Fibroblast of mammary gland (primary cell): ENCODE measurements at regions not wholly inside any gene's neighbourhood (a gene's known extent, or its start where the extent isn't known, plus 50 kb on each side); places are given as distances from the start of the nearest gene placed in this dataset.

Source experiments
- DNase-seq: peaks from one replicate; pipeline ENCODE4 v3.0.0-alpha.2; 2010; ENCODE audit warnings: low read depth
- H3K4me3 ChIP-seq: 2 replicates; pipeline ENCODE4 v1.5.1; 2011; ENCODE audit warnings: low read depth, mild to moderate bottlenecking, low read length, moderate library complexity; ENCODE audit not compliant: control insufficient read depth
- CTCF ChIP-seq: conservative IDR thresholded peaks from 2 replicates; pipeline ENCODE4 v1.5.1; 2011; ENCODE audit warnings: low read depth, low read length, inconsistent platforms; ENCODE audit not compliant: control insufficient read depth, insufficient read depth

- no peak for TF ChIP-seq CTCF
- no peak for DNase-seq
- H3K4me3 ChIP-seq = no peak overlapping the region
Measured at GRCh38 chr12:98370976-98371375, 144.4 kb upstream of the TMPO start.

- no peak for TF ChIP-seq CTCF
- no peak for DNase-seq
- H3K4me3 ChIP-seq = no peak overlapping the region
Measured at GRCh38 chr12:98371419-98371818, 144.0 kb upstream of the TMPO start.

- H3K4me3 ChIP-seq = no peak overlapping the region
- DNase-seq = no peak
- no peak for TF ChIP-seq CTCF
Measured at GRCh38 chr12:98372340-98373024, 142.9 kb upstream of the TMPO start.

- H3K4me3 ChIP-seq = no peak overlapping the region
- peak; percentile 70 for TF ChIP-seq CTCF
- DNase-seq = peak; percentile 57
Measured at GRCh38 chr12:98373025-98373554, 142.3 kb upstream of the TMPO start.

- DNase-seq = peak; percentile 5
- no peak overlapping the region for H3K4me3 ChIP-seq
- peak; percentile 27 for TF ChIP-seq CTCF
Measured at GRCh38 chr12:98374007-98374406, 141.4 kb upstream of the TMPO start.

- TF ChIP-seq CTCF = no peak
- DNase-seq = no peak
- H3K4me3 ChIP-seq = no peak overlapping the region
Measured at GRCh38 chr12:98379106-98379505, 136.3 kb upstream of the TMPO start.
